GM18861 (cell line): ENCODE measurements at regions not wholly inside any gene's neighbourhood (a gene's known extent, or its start where the extent isn't known, plus 50 kb on each side); places are given as distances from the start of the nearest gene placed in this dataset.

Experiments
- ATAC-seq: cut with Tn5 transposase; IDR thresholded peaks from one replicate; pipeline ENCODE4 v1.9.1; 2021; ENCODE audit not compliant: unreplicated experiment

- ATAC-seq, result no peak
These were observed 70.5 kb upstream of the RUNX1 start for GRCh38 chr21:35119501-35120047.

- ATAC-seq, result no peak
These were observed 67.7 kb upstream of the RUNX1 start for GRCh38 chr21:35116777-35117176.

- no peak for ATAC-seq
These were observed 64.0 kb upstream of the RUNX1 start for GRCh38 chr21:35113064-35113463.

GRCh38 chr21:35111321-35111930 is 62.3 kb upstream of the RUNX1 start:
- no peak for ATAC-seq

- ATAC-seq, result no peak
These were observed 59.8 kb upstream of the RUNX1 start for GRCh38 chr21:35108887-35109286.

- no peak for ATAC-seq
These were observed 58.4 kb upstream of the RUNX1 start for GRCh38 chr21:35107520-35107919.

- ATAC-seq, result no peak
These were observed 57.2 kb upstream of the RUNX1 start for GRCh38 chr21:35106246-35106835.

GRCh38 chr21:35102488-35103371 is 53.6 kb upstream of the RUNX1 start:
- no peak for ATAC-seq

- no peak for ATAC-seq
These were observed 51.3 kb upstream of the RUNX1 start for GRCh38 chr21:35100349-35100811.

- no peak for ATAC-seq
These were observed 50.2 kb upstream of the RUNX1 start for GRCh38 chr21:35099310-35099709.
